Ovary (tissue), 7 donors: ENCODE measurements at regions not wholly inside any gene's neighbourhood (a gene's known extent, or its start where the extent isn't known, plus 50 kb on each side); places are given as distances from the start of the nearest gene placed in this dataset.
"Not testable (repeated sequence)": the region's sequence is repeated elsewhere in the genome, so short reads cannot be mapped to it uniquely, and the experiment has no call there.

Experiments
- DNase-seq, 5 donors: peaks; one replicate each; pipeline ENCODE4 v3.0.0-alpha.2; 2019 to 2020
- H3K27ac ChIP-seq, 2 donors: fragments of 200-600 bp; one replicate each; pipeline versions ENCODE4 v1.5.1 to v1.8.0; 2019 to 2022
- H3K27me3 ChIP-seq: fragments of 200-600 bp; one replicate; pipeline ENCODE4 v1.8.0; 2022
- H3K36me3 ChIP-seq: fragments of 200-600 bp; sonication (generic); one replicate; pipeline ENCODE4 v1.5.1; 2019
- H3K4me1 ChIP-seq: one replicate; pipeline ENCODE4 v1.8.1; 2013; ENCODE audit warnings: mild to moderate bottlenecking, moderate library complexity; ENCODE audit not compliant: insufficient read depth
- H3K4me3 ChIP-seq: fragments of 200-600 bp; sonication (generic); one replicate; pipeline ENCODE4 v1.5.1; 2017
- H3K9me3 ChIP-seq, 2 donors: fragments of 200-600 bp in 1 of 2; sonication (generic) in 1 of 2; one replicate each; pipeline versions ENCODE4 v1.5.1 to v1.8.1; 2013 to 2019; ENCODE audit warnings: mild to moderate bottlenecking in 1 of 2, moderate library complexity in 1 of 2
- CTCF ChIP-seq, 3 donors: fragments of 450-650 bp in 2 of 3; fragments of 200-600 bp in 1 of 3; IDR thresholded peaks; one replicate each; pipeline versions ENCODE4 v1.5.1 to v1.8.0; 2016 to 2022; ENCODE audit warnings: antibody characterized with exemption in 3 of 3, mild to moderate bottlenecking in 1 of 3
- EP300 ChIP-seq: sonication (generic); formaldehyde crosslinking; IDR thresholded peaks from one replicate; pipeline ENCODE4 v1.6.1; 2017; ENCODE audit warnings: antibody characterized with exemption
- POLR2A ChIP-seq: fragments of 450-650 bp; IDR thresholded peaks from one replicate; pipeline ENCODE4 v1.6.1; 2017; ENCODE audit warnings: antibody characterized with exemption, mild to moderate bottlenecking, moderate library complexity
- WGBS, 3 donors: extraction: QIAGEN DNeasy Blood & Tissue Kit in 1 of 3; methylation state at CpG; one replicate each; pipeline versions ENCODE4 v1.1.5 to v1.1.7; 2013 to 2017; 5-methylcytosine and 5-hydroxymethylcytosine counted together
- intact Hi-C, 4 donors: fragments of 100-400 bp; cut with DNase I; formaldehyde crosslinking; loops; one replicate each; pipeline versions ENCODE4 v1.11.0 to v1.15.1; 2022 to 2023
- donor health status: DM: no; HTN: no; CAD: no; lungs with moderate emphysema.
- donor health status: DM: no; HTN: no; CAD: no.
- donor health status: Bipolar disorder and iron deficiency.
- donor health status: DM: no; HTN: no; CAD: no.
- donor health status: DM: yes; HTN: yes; CAD: no.

- Histone ChIP-seq H3K4me3 (no peak overlapping the region), H3K36me3 (no peaks in the 10 kb centered on the region), H3K9me3 (no peaks in the 10 kb centered on the region), H3K27ac (no peak overlapping the region), H3K4me1 (no peaks in the 10 kb centered on the region), H3K27me3 (no peaks in the 10 kb centered on the region)
- no peak for DNase-seq
- TF ChIP-seq POLR2A (no peak), EP300 (no peak), CTCF (IDR thresholded peaks at IDR 0.05) (no peak)
- 53 to 55% (median 54%) methylated on average over 5 of the region's 5 CpGs for WGBS, 3 donors
- intact Hi-C loops, result no loop called here
Measured at GRCh38 chr1:166490437-166490991, 323.7 kb upstream of the FAM78B start.

- intact Hi-C loops, H3K36me3 ChIP-seq, H3K4me3 ChIP-seq, H3K27ac ChIP-seq, H3K27me3 ChIP-seq, H3K9me3 ChIP-seq, H3K4me1 ChIP-seq, DNase-seq: not testable (repeated sequence)
- 78 to 85% (median 85%) methylated on average over 2 of the region's 2 CpGs for whole genome bisulfite sequencing, 3 donors
Measured at GRCh38 chr1:166493765-166494164, 327.0 kb upstream of the FAM78B start.

GRCh38 chr1:166507347-166507746, 331.9 kb upstream of the POGK start:
- Histone ChIP-seq H3K36me3 (no peaks in the 10 kb centered on the region), H3K4me1 (no peaks in the 10 kb centered on the region), H3K27me3 (no peaks in the 10 kb centered on the region), H3K27ac (no peak overlapping the region), H3K4me3 (no peak overlapping the region), H3K9me3 (no peaks in the 10 kb centered on the region)
- intact Hi-C loops, result no loop called here
- no peak for DNase-seq
- no peak for TF ChIP-seq POLR2A
- TF ChIP-seq CTCF (IDR thresholded peaks at IDR 0.05), result no peak
- TF ChIP-seq EP300, result no peak

GRCh38 chr1:166511761-166512160, 327.5 kb upstream of the POGK start:
- no peaks in the 10 kb centered on the region for H3K36me3 ChIP-seq
- DNase-seq, result no peak
- no peak overlapping the region for H3K27ac ChIP-seq
- no peaks in the 10 kb centered on the region for H3K9me3 ChIP-seq
- intact Hi-C loops, result no loop called here
- no peaks in the 10 kb centered on the region for H3K27me3 ChIP-seq
- H3K4me3 ChIP-seq, result no peak overlapping the region
- no peaks in the 10 kb centered on the region for H3K4me1 ChIP-seq
- 67 to 80% (median 80%) methylated on average over 2 of the region's 2 CpGs for WGBS, 3 donors
- TF ChIP-seq EP300 (no peak), POLR2A (no peak), CTCF (IDR thresholded peaks at IDR 0.05) (no peak)

GRCh38 chr1:166514067-166514466, 325.2 kb upstream of the POGK start:
- no peak overlapping the region for H3K4me3 ChIP-seq
- DNase-seq, result no peak
- no peaks in the 10 kb centered on the region for H3K36me3 ChIP-seq
- TF ChIP-seq EP300 (no peak), POLR2A (no peak), CTCF (IDR thresholded peaks at IDR 0.05) (no peak)
- H3K27ac ChIP-seq, result no peak overlapping the region
- no peaks in the 10 kb centered on the region for H3K4me1 ChIP-seq
- intact Hi-C loops, result no loop called here
- 87 to 93% (median 92%) methylated on average over 1 of the region's 1 CpG for WGBS, 3 donors
- no peaks in the 10 kb centered on the region for H3K9me3 ChIP-seq
- no peaks in the 10 kb centered on the region for H3K27me3 ChIP-seq
